PC-3 (cell line): ENCODE measurements at regions not wholly inside any gene's neighbourhood (a gene's known extent, or its start where the extent isn't known, plus 50 kb on each side); places are given as distances from the start of the nearest gene placed in this dataset.

Experiments
- EZH2 ChIP-seq: fragments of 300-600 bp; sonication (generic); IDR thresholded peaks from one replicate; pipeline ENCODE4 v1.6.1; 2017; ENCODE audit warnings: antibody characterized with exemption, mild to moderate bottlenecking, low read length; ENCODE audit not compliant: unreplicated experiment
- TF ChIP-seq, protein P1 (sequence below): fragments of 300-600 bp; sonication (generic); conservative IDR thresholded peaks from 2 replicates; pipeline ENCODE4 v1.5.1; 2017; ENCODE audit warnings: antibody characterized with exemption, low read depth, mild to moderate bottlenecking, low read length

DNA sequence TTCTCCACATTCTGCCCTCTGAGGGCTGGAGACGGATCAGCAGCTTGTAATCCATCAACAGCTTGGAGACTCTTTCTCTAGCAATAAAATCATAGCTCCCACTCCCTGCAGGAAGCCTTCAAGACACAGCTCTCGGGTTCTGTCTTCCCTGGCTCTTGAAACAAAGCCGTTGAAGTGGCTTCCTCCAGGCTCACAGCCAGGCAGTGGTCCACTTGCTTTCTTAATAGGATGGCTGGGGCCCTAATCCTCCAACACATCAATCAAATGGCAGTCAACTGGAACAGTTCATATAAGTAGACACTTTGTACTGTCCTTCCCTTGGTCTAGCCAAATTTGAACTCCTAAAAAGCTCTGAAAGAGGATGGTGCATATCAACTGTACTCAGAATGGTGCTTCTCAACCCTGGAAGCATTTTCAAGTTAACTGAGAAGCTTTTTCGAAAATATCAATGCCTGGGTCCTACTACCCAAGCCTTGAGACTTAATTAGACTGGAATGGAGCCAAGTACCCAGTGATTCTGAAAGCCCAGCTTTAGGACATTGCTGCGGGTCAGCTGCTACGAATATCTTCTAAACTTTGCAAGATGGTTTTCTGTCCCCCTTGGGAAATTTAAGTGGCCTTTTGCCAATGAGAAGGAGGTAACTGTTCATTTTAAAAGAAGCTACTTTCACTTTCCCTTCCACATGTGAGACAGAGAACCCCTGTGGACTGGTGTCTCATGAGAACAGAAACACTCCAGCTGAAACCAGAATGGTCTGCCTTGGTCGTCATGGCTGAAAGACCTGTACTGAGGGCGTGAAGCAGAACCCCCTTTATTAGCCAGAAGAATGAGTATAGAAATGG is 74.7 kb downstream of the SC5D start:
- TF ChIP-seq, protein P1, sequence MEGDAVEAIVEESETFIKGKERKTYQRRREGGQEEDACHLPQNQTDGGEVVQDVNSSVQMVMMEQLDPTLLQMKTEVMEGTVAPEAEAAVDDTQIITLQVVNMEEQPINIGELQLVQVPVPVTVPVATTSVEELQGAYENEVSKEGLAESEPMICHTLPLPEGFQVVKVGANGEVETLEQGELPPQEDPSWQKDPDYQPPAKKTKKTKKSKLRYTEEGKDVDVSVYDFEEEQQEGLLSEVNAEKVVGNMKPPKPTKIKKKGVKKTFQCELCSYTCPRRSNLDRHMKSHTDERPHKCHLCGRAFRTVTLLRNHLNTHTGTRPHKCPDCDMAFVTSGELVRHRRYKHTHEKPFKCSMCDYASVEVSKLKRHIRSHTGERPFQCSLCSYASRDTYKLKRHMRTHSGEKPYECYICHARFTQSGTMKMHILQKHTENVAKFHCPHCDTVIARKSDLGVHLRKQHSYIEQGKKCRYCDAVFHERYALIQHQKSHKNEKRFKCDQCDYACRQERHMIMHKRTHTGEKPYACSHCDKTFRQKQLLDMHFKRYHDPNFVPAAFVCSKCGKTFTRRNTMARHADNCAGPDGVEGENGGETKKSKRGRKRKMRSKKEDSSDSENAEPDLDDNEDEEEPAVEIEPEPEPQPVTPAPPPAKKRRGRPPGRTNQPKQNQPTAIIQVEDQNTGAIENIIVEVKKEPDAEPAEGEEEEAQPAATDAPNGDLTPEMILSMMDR, result no peak
- no peak for TF ChIP-seq EZH2
